NCI-H2171 (cell line): ENCODE measurements at regions not wholly inside any gene's neighbourhood (a gene's known extent, or its start where the extent isn't known, plus 50 kb on each side); places are given as distances from the start of the nearest gene placed in this dataset.

Experiments
- DNase-seq: peaks from one replicate; lab custom pipeline; 2025; lab: John Stamatoyannopoulos, UW

DNA sequence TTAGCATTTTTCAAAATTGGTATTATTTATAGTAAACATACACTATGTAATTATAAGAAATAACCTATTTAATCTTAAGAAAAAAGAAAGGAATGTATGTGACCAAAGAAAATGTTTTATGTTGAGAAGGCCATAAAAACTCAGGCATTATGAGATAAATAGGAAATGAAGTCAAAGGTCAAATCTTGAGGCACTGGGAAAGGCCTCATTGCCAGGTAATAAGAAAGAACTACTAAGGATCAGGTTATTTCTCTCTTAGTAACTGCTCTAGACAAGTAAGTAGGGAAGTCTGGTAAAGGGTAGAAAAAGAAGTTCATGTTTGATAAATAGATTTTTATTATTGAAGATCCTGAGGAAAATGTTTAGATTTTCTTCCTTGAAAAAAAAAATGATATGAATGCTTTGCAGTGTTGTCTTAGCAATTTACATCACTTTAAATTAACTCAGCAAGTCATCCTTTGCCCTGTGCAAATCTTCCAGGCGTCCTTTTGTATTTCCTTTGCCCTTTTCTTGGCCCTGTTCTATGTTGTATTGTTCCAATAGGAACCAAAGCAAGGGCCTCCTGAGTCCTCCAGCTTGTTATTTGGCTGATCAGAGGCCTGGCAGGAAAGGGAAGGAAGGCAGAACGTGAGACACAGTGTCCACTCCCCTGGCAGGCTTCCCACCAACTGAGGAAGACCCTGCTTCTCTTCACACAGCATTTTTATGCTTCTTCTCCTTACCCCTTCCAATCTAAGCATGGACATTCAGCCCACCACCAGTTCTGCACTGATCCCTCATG is 260.4 kb upstream of the MIR17HG start:
- DNase-seq = no peak

DNA sequence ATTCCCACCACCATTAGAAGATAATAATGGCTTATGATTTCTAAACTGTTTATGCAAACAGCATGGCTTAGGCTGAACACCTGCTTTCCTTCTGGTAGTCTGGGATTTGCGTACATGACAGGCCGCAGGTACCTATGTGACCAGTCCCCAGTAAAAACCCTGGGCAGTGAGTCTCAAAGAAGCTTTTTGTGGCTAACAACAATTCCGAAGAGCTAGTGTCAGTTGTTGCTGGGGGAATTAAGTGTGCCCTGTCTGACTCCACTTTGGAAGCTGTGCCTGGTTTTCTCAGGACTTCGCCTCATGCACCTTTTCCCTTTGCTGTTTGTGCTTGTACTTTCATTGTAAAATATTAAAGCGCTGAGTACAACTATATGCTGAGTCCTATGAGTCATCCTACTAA is 250.2 kb upstream of the MIR17HG start:
- DNase-seq = no peak

GRCh38 chr13:91099877-91100276 is 247.6 kb upstream of the MIR17HG start:
- DNase-seq = no peak

GRCh38 chr13:91100944-91101343 is 246.5 kb upstream of the MIR17HG start:
- DNase-seq = no peak

DNA sequence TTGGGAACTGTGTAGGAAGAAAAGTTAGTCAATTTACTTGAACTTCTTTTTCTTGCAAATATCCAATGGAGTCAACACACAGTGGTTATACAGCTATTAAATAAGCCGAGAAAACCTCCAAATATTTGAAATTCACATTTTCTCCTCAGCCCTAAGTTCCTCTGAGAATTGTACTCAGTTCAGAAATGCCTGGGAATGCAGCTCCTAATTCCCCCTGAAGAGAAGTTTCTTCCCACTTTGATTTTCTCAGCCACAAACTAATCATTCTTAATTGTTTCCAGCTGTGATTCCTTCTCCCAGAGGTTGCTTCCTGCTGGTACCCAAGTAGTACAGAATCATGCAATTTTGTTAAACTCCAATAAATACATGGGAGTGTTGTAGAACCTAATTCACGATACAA is 246.1 kb upstream of the MIR17HG start:
- no peak for DNase-seq

DNA sequence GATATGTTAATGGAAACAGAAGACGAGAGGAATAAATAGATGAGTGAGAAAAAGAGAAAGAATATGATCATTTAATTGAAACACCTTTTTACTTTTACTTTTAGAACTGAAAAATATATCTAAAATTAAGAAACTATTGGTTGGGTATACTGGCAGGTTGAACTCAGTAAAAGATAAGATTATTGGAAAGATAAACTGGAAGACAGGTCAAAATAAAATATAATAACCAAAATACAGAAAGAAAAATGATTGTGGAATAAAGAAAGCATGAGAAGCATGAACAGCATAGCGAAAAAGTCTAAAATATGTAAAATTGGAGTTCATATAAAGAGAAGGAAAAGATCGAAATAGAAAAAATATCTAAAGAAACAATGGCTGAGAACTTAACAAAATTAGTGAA is 242.2 kb upstream of the MIR17HG start:
- no peak for DNase-seq

GRCh38 chr13:91106565-91106964 is 240.9 kb upstream of the MIR17HG start:
- DNase-seq = no peak

DNA sequence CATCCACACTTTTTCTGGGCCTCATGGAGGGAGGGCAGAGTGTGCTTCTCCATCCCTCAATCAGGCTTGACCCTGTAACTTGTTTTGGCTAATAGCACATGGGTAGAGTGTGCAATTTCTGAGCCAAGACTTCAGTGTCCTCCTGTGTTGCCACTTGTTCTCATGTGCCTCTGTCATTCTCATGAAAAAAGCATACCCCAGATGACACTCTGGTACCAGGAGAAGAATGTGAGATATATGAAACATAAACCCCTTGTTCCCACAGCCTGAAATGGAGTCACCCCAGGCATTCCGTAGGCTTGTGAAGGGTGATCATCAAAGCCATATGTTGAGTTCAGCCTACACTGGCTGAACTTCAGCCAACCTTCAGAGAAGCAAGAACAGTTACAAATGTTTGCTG is 239.2 kb upstream of the MIR17HG start:
- DNase-seq = no peak

GRCh38 chr13:91111476-91112200 is 235.8 kb upstream of the MIR17HG start:
- DNase-seq = no peak

GRCh38 chr13:91112201-91112923 is 235.1 kb upstream of the MIR17HG start:
- no peak for DNase-seq

- no peak for DNase-seq
Observed at GRCh38 chr13:91112924-91113277, 234.6 kb upstream of the MIR17HG start.

DNA sequence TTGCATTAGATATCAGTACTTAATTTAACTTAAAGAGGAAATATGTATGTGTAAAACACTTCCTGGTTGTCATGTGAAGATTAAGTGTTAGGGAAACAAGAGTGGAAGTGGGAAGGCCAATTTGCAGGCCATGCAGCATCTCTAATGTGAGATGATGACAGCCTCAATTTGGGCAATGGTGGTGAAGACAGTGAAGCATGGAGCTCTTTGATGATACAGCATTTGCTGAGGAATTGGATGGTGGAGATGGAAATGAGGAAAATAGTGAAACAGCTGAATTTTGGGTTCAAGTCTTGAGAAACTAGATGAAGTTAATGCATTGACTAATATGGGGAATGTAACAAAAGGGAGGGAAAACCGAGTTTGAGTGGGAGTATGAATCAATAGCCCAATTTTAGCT is 231.7 kb upstream of the MIR17HG start:
- no peak for DNase-seq

GRCh38 chr13:91117351-91117750 is 230.1 kb upstream of the MIR17HG start:
- DNase-seq = no peak

DNA sequence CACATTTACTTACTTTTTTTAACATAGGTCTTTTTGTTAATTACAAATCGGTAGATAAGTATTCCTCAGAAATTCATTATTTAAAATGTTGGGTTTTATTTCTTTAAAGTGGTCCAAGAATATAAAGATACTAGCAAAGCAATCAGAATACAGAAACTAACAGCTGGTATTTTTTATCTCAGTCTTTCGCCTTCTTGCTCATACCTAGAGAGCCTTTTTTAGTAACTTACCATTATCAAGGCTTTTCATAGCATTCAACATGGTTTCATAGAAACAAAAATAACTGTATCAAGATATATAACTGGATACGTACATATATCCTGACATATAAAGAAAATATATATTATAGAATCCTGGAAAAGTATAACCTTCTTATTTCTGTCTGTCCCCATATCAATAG is 227.8 kb upstream of the MIR17HG start:
- DNase-seq = no peak

- DNase-seq = no peak
Observed at GRCh38 chr13:91122766-91123165, 224.7 kb upstream of the MIR17HG start.

DNA sequence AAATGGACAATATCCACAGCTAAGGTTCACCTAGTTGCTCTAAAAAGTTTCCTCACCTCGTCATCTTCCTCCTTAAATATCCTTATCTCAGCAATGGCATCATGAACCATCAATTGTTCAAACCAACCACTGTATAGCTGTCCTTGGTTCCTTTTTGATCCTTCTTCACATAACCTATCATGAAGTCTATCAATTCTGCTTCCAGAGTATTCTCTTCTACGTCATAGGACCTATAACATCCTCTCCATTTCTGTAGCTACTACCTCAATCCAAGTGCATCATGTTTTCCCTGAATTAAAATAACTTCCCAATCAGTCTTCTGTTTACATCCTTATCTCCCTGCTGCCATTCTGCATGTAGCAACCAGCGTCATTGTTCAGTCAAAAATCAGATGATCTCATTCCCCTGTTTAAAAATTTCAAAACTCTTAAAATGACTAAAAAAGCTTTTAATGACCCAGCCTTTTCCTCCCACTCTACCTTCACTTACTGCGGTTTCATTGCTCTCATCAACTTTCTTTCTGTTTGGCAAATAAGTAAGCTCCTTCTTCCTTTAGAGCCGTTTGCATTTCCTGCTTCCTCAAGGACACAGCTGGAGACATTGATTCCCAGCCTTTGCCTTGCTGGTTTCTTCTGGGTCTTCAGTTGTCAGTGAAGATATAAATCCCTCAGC is 223.9 kb upstream of the MIR17HG start:
- no peak for DNase-seq

- DNase-seq = no peak
Observed at GRCh38 chr13:91126806-91127205, 220.7 kb upstream of the MIR17HG start.

GRCh38 chr13:91127995-91128394 is 219.5 kb upstream of the MIR17HG start:
- no peak for DNase-seq

DNA sequence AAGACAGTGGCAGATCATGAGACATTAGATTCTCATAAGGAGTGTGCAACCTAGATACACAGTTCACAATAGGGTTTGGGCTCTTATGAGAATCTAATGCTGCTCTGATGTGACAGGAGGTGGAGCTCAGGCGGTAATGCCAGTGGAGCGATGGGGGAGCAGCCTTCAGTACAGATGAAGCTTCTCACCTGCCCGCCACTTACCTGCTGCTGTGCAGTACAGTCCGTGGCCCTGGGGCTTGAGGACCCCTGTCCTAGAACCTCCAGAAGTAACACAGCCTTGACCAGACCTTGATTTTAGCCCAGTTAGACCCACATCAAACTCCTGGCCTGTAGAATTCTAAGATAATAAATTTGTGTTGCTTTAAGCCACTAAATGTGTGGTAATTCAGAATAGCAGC is 215.1 kb upstream of the MIR17HG start:
- no peak for DNase-seq

- DNase-seq = no peak
Observed at GRCh38 chr13:91132786-91133185, 214.7 kb upstream of the MIR17HG start.

- peak; percentile 8 for DNase-seq
Observed at GRCh38 chr13:91133941-91134802, 213.3 kb upstream of the MIR17HG start.

GRCh38 chr13:91134803-91135184 is 212.7 kb upstream of the MIR17HG start:
- no peak for DNase-seq
